Heart left ventricle (tissue), 16 donors: ENCODE measurements at regions not wholly inside any gene's neighbourhood (a gene's known extent, or its start where the extent isn't known, plus 50 kb on each side); places are given as distances from the start of the nearest gene placed in this dataset.

Experiments used
- ATAC-seq, 4 donors: fragments of 200-7000 bp; cut with Tn5 transposase; one replicate each; pipeline ENCODE4 v1.9.1; 2020 to 2022; ENCODE audit warnings: moderate library complexity in 4 of 4, mild to moderate bottlenecking in 3 of 4, moderate number of reproducible peaks in 1 of 4
- DNase-seq, 5 donors: peaks; one replicate each; pipeline ENCODE4 v3.0.0-alpha.2; 2020
- H3K27ac ChIP-seq, 12 donors: fragments of 200-600 bp; sonication (generic) in 4 of 12; one replicate each; pipeline versions ENCODE4 v1.5.0 to v1.8.0; 2016 to 2022; ENCODE audit warnings: mild to moderate bottlenecking in 2 of 12
- H3K27me3 ChIP-seq, 9 donors: fragments of 200-600 bp; sonication (generic) in 2 of 9; one replicate each; pipeline versions ENCODE4 v1.5.1 to v1.8.0; 2016 to 2022; ENCODE audit warnings: mild to moderate bottlenecking in 3 of 9
- H3K36me3 ChIP-seq, 9 donors: fragments of 200-600 bp; sonication (generic) in 2 of 9; one replicate each; pipeline versions ENCODE4 v1.5.0 to v1.8.0; 2018 to 2022; ENCODE audit warnings: mild to moderate bottlenecking in 2 of 9
- H3K4me1 ChIP-seq, 12 donors: fragments of 200-600 bp; sonication (generic) in 4 of 12; one replicate each; pipeline versions ENCODE4 v1.5.0 to v1.8.0; 2016 to 2022; ENCODE audit warnings: mild to moderate bottlenecking in 3 of 12
- H3K4me3 ChIP-seq, 12 donors: fragments of 200-600 bp; sonication (generic) in 4 of 12; one replicate each; pipeline versions ENCODE4 v1.5.0 to v1.8.0; 2017 to 2022; ENCODE audit warnings: mild to moderate bottlenecking in 9 of 12, moderate library complexity in 4 of 12
- H3K9me3 ChIP-seq, 12 donors: fragments of 200-600 bp; sonication (generic) in 4 of 12; one replicate each; pipeline versions ENCODE4 v1.5.0 to v1.8.0; 2016 to 2022; ENCODE audit warnings: mild to moderate bottlenecking in 1 of 12
- CTCF ChIP-seq, 12 donors: fragments of 200-600 bp; sonication (generic) in 4 of 12; IDR thresholded peaks; one replicate each; pipeline versions ENCODE4 v1.5.0 to v1.8.0; 2018 to 2022; ENCODE audit warnings: antibody characterized with exemption in 12 of 12, mild to moderate bottlenecking in 5 of 12
- POLR2A ChIP-seq, 2 donors: fragments of 450-650 bp; IDR thresholded peaks; one replicate each; pipeline ENCODE4 v1.6.1; 2017; ENCODE audit warnings: antibody characterized with exemption in 2 of 2, mild to moderate bottlenecking in 2 of 2, moderate library complexity in 2 of 2
- WGBS, 4 donors: extraction: QIAGEN DNeasy Blood & Tissue Kit in 2 of 4; methylation state at CpG; one replicate each; pipeline versions ENCODE4 v1.1.5 to v1.1.7; 2013 to 2018; 5-methylcytosine and 5-hydroxymethylcytosine counted together
- intact Hi-C, 10 donors: fragments of 100-400 bp; cut with DNase I; formaldehyde crosslinking; loops; one replicate each; pipeline versions ENCODE4 v1.11.1 to v1.14.2; 2022
- donor health status: ischemic (EF 13 %, LVEDD 7.1; RV severe dilation, severe dysfunction).
- donor health status: healthy with polysubstance abuse.
- donor health status: DM: no; HTN: yes; CAD: no.
- donor health status: DM: no; HTN: no; CAD: no.
- donor health status: ischemic (EF 25% LVEDD 6.9; RV normal size, moderate dysfunction).
- donor health status: ischemic (EF 25% LVEDD 5.7; RV mildly dilated, moderate dysfunction).
- donor health status: healthy.
- donor health status: DM: yes; HTN: yes; CAD: no.
- donor health status: ischemic (EF 35%, LVEDD 5.7; RV mildly dilated, moderate dysfunction).
- donor health status: nonischemic (EF 11% LVEDD 7.7; RV severe dilation, severe dysfunction).
- donor health status: DM: yes; HTN: yes; CAD: no.
- donor health status: PGD.
- donor health status: ischemic (EF 29% LVEDD 5.4; RV normal size, mild dysfunction).
- donor health status: nonischemic (EF 23%, LVEDD 6.1; RV moderate dilation, normal function).

GRCh38 chr1:212536586-212536985 lies 72.0 kb upstream of the ATF3 start:
- DNase-seq = no peak
- no peaks in the 10 kb centered on the region for H3K27me3 ChIP-seq
- ATAC-seq = no peak
- no peaks in the 10 kb centered on the region for H3K36me3 ChIP-seq
- no peak for TF ChIP-seq POLR2A (IDR thresholded peaks at IDR 0.05)
- TF ChIP-seq CTCF (IDR thresholded peaks at IDR 0.05) = no peak
- peaks cover 0 to 17% (median 0%) of the 10 kb centered on the region in 12 donors for H3K9me3 ChIP-seq
- no peak overlapping the region for H3K4me3 ChIP-seq
- 87 to 95% (median 94%) methylated on average over 6 of the region's 6 CpGs for WGBS, 4 donors
- no peak overlapping the region for H3K27ac ChIP-seq
- intact Hi-C loops = no loop called here
- H3K4me1 ChIP-seq = peaks cover 0 to 18% (median 0%) of the 10 kb centered on the region in 12 donors

- H3K27ac ChIP-seq = no peak overlapping the region
- TF ChIP-seq CTCF (IDR thresholded peaks at IDR 0.05) (no peak), POLR2A (IDR thresholded peaks at IDR 0.05) (no peak)
- DNase-seq = no peak
- H3K4me1 ChIP-seq = peaks cover 0 to 21% (median 0%) of the 10 kb centered on the region in 12 donors
- 0 to 45% (median 1%) methylated on average over 1 of the region's 1 CpG for WGBS, 4 donors
- H3K9me3 ChIP-seq = peaks cover 0 to 17% (median 0%) of the 10 kb centered on the region in 12 donors
- intact Hi-C loops = no loop called here
- no peaks in the 10 kb centered on the region for H3K27me3 ChIP-seq
- no peak for ATAC-seq
- no peaks in the 10 kb centered on the region for H3K36me3 ChIP-seq
- H3K4me3 ChIP-seq = no peak overlapping the region
Measured at GRCh38 chr1:212537610-212538009, 71.0 kb upstream of the ATF3 start.

- no peak overlapping the region for H3K27ac ChIP-seq
- no peak for TF ChIP-seq CTCF (IDR thresholded peaks at IDR 0.05)
- TF ChIP-seq POLR2A (IDR thresholded peaks at IDR 0.05) = no peak
- H3K9me3 ChIP-seq = peaks cover 0 to 17% (median 0%) of the 10 kb centered on the region in 12 donors
- H3K27me3 ChIP-seq = no peaks in the 10 kb centered on the region
- H3K4me3 ChIP-seq = no peak overlapping the region
- no peak for DNase-seq
- ATAC-seq = no peak
- peaks cover 0 to 26% (median 0%) of the 10 kb centered on the region in 12 donors for H3K4me1 ChIP-seq
- WGBS, 4 donors = 81 to 88% (median 84%) methylated on average over 6 of the region's 6 CpGs
- intact Hi-C loops = no loop called here
- no peaks in the 10 kb centered on the region for H3K36me3 ChIP-seq
Measured at GRCh38 chr1:212539737-212540430, 68.7 kb upstream of the ATF3 start.

GRCh38 chr1:212542761-212543187 lies 65.8 kb upstream of the ATF3 start:
- Histone ChIP-seq H3K27me3 (no peaks in the 10 kb centered on the region), H3K36me3 (no peaks in the 10 kb centered on the region), H3K27ac (peak overlapping the region in 4 of 12 donors; percentile 12 to 84 (median 58)), H3K4me1 (peaks cover 0 to 30% (median 0%) of the 10 kb centered on the region in 12 donors), H3K4me3 (no peak overlapping the region), H3K9me3 (peaks cover 0 to 4% (median 0%) of the 10 kb centered on the region in 12 donors)
- DNase-seq = no peak
- ATAC-seq = peak; percentile 20 to 72 (median 63)
- intact Hi-C loops = no loop called here
- WGBS, 4 donors = 71 to 80% (median 73%) methylated on average over 5 of the region's 5 CpGs
- TF ChIP-seq CTCF (IDR thresholded peaks at IDR 0.05) (no peak), POLR2A (IDR thresholded peaks at IDR 0.05) (no peak)
